ENCODE measurements at regions not wholly inside any gene's neighbourhood (a gene's known extent, or its start where the extent isn't known, plus 50 kb on each side); places are given as distances from the start of the nearest gene placed in this dataset.

- H3K4me1 ChIP-seq (ENCODE audit: control insufficient read depth, insufficient read depth, low read depth, low read length), result no peaks in the 10 kb centered on the region
- no peak overlapping the region for H4K91ac ChIP-seq (ENCODE audit: low read length)
- no peak for DNase-seq
- H2AFZ ChIP-seq (ENCODE audit: low read depth, low read length), result no peak overlapping the region
- no peak overlapping the region for H3K23ac ChIP-seq (ENCODE audit: low read length in 2 of 2)
- WGBS, result no CpG with 5 or more reads among the region's 1 CpG
- H3K27me3 ChIP-seq (ENCODE audit: control insufficient read depth in 1 of 2, insufficient read depth in 1 of 2, low read length in 2 of 2), result no peaks in the 10 kb centered on the region
- H3K9ac ChIP-seq (ENCODE audit: low read length), result no peak overlapping the region
- no peaks in the 10 kb centered on the region for H3K9me3 ChIP-seq (ENCODE audit: control insufficient read depth, low read length)
- H3K4me2 ChIP-seq (ENCODE audit: low read length, poor library complexity, severe bottlenecking), result no peak overlapping the region
- H2BK120ac ChIP-seq (ENCODE audit: low read depth, low read length), result no peak overlapping the region
- no peak overlapping the region for H3K4ac ChIP-seq (ENCODE audit: low read depth in 1 of 2, low read length in 2 of 2)
- no peak overlapping the region for H3K27ac ChIP-seq (ENCODE audit: low read length, poor library complexity, severe bottlenecking)
- no peak overlapping the region for H2BK15ac ChIP-seq (ENCODE audit: low read depth, poor library complexity, severe bottlenecking)
- H3K36me3 ChIP-seq (ENCODE audit: control insufficient read depth in 1 of 2, insufficient read depth in 2 of 2, low read depth in 1 of 2, low read length in 2 of 2), result no peaks in the 10 kb centered on the region
- no peak overlapping the region for H3K4me3 ChIP-seq (ENCODE audit: insufficient read depth in 1 of 2, low read depth in 1 of 2, low read length in 2 of 2)
- no peak overlapping the region for H3K14ac ChIP-seq (ENCODE audit: low read length in 2 of 2)
- H4K8ac ChIP-seq (ENCODE audit: low read length), result no peak overlapping the region
- H2BK5ac ChIP-seq (ENCODE audit: low read depth, low read length, poor library complexity, severe bottlenecking), result no peak overlapping the region
- no peak overlapping the region for H2AK5ac ChIP-seq (ENCODE audit: low read length, severe bottlenecking)
- H2BK12ac ChIP-seq (ENCODE audit: low read length in 2 of 2), result no peak overlapping the region
- H3K18ac ChIP-seq (ENCODE audit: low read depth in 1 of 2, low read length in 2 of 2), result no peak overlapping the region
- no peaks in the 10 kb centered on the region for H3K79me1 ChIP-seq (replicated peaks; ENCODE audit: low read length, poor library complexity, severe bottlenecking)
These were observed 398.9 kb downstream of the IGSF11 start for GRCh38 chr3:118635711-118636110.

GRCh38 chr3:118636841-118637240, 397.8 kb downstream of the IGSF11 start:
- no peak overlapping the region for H3K4ac ChIP-seq (ENCODE audit: low read depth in 1 of 2, low read length in 2 of 2)
- no peak overlapping the region for H2BK12ac ChIP-seq (ENCODE audit: low read length in 2 of 2)
- no peak overlapping the region for H3K23ac ChIP-seq (ENCODE audit: low read length in 2 of 2)
- 49% methylated on average over 3 of the region's 4 CpGs for WGBS
- H3K4me2 ChIP-seq (ENCODE audit: low read length, poor library complexity, severe bottlenecking), result no peak overlapping the region
- no peak overlapping the region for H2AK5ac ChIP-seq (ENCODE audit: low read length, severe bottlenecking)
- no peak overlapping the region for H3K9ac ChIP-seq (ENCODE audit: low read length)
- no peak overlapping the region for H2BK15ac ChIP-seq (ENCODE audit: low read depth, poor library complexity, severe bottlenecking)
- no peak overlapping the region for H3K27ac ChIP-seq (ENCODE audit: low read length, poor library complexity, severe bottlenecking)
- no peaks in the 10 kb centered on the region for H3K27me3 ChIP-seq (ENCODE audit: control insufficient read depth in 1 of 2, insufficient read depth in 1 of 2, low read length in 2 of 2)
- H3K79me1 ChIP-seq (replicated peaks; ENCODE audit: low read length, poor library complexity, severe bottlenecking), result no peaks in the 10 kb centered on the region
- H3K18ac ChIP-seq (ENCODE audit: low read depth in 1 of 2, low read length in 2 of 2), result no peak overlapping the region
- H2BK120ac ChIP-seq (ENCODE audit: low read depth, low read length), result no peak overlapping the region
- H3K4me1 ChIP-seq (ENCODE audit: control insufficient read depth, insufficient read depth, low read depth, low read length), result peaks cover 2% of the 10 kb centered on the region
- H2AFZ ChIP-seq (ENCODE audit: low read depth, low read length), result no peak overlapping the region
- no peak overlapping the region for H3K14ac ChIP-seq (ENCODE audit: low read length in 2 of 2)
- no peak for DNase-seq
- H4K8ac ChIP-seq (ENCODE audit: low read length), result no peak overlapping the region
- no peaks in the 10 kb centered on the region for H3K9me3 ChIP-seq (ENCODE audit: control insufficient read depth, low read length)
- no peak overlapping the region for H2BK5ac ChIP-seq (ENCODE audit: low read depth, low read length, poor library complexity, severe bottlenecking)
- H3K36me3 ChIP-seq (ENCODE audit: control insufficient read depth in 1 of 2, insufficient read depth in 2 of 2, low read depth in 1 of 2, low read length in 2 of 2), result no peaks in the 10 kb centered on the region
- H4K91ac ChIP-seq (ENCODE audit: low read length), result no peak overlapping the region
- no peak overlapping the region for H3K4me3 ChIP-seq (ENCODE audit: insufficient read depth in 1 of 2, low read depth in 1 of 2, low read length in 2 of 2)

GRCh38 chr3:118637846-118638245, 396.8 kb downstream of the IGSF11 start:
- Histone ChIP-seq H3K4ac (ENCODE audit: low read depth in 1 of 2, low read length in 2 of 2) (no peak overlapping the region), H2BK120ac (ENCODE audit: low read depth, low read length) (no peak overlapping the region), H2AFZ (ENCODE audit: low read depth, low read length) (no peak overlapping the region), H3K14ac (ENCODE audit: low read length in 2 of 2) (no peak overlapping the region), H2BK5ac (ENCODE audit: low read depth, low read length, poor library complexity, severe bottlenecking) (no peak overlapping the region), H3K36me3 (ENCODE audit: control insufficient read depth in 1 of 2, insufficient read depth in 2 of 2, low read depth in 1 of 2, low read length in 2 of 2) (no peaks in the 10 kb centered on the region), H3K27ac (ENCODE audit: low read length, poor library complexity, severe bottlenecking) (no peak overlapping the region), H4K8ac (ENCODE audit: low read length) (no peak overlapping the region), H3K79me1 (replicated peaks; ENCODE audit: low read length, poor library complexity, severe bottlenecking) (no peaks in the 10 kb centered on the region), H3K4me3 (ENCODE audit: insufficient read depth in 1 of 2, low read depth in 1 of 2, low read length in 2 of 2) (no peak overlapping the region), H2BK15ac (ENCODE audit: low read depth, poor library complexity, severe bottlenecking) (no peak overlapping the region), H3K23ac (ENCODE audit: low read length in 2 of 2) (no peak overlapping the region), H3K4me2 (ENCODE audit: low read length, poor library complexity, severe bottlenecking) (no peak overlapping the region), H2AK5ac (ENCODE audit: low read length, severe bottlenecking) (no peak overlapping the region), H3K4me1 (ENCODE audit: control insufficient read depth, insufficient read depth, low read depth, low read length) (peaks cover 2% of the 10 kb centered on the region), H3K9me3 (ENCODE audit: control insufficient read depth, low read length) (no peaks in the 10 kb centered on the region), H3K27me3 (ENCODE audit: control insufficient read depth in 1 of 2, insufficient read depth in 1 of 2, low read length in 2 of 2) (no peaks in the 10 kb centered on the region), H4K91ac (ENCODE audit: low read length) (no peak overlapping the region), H3K9ac (ENCODE audit: low read length) (no peak overlapping the region), H2BK12ac (ENCODE audit: low read length in 2 of 2) (no peak overlapping the region), H3K18ac (ENCODE audit: low read depth in 1 of 2, low read length in 2 of 2) (no peak overlapping the region)
- WGBS, result 82% methylated on average over 9 of the region's 9 CpGs
- no peak for DNase-seq

GRCh38 chr3:118641608-118642007, 393.0 kb downstream of the IGSF11 start:
- Histone ChIP-seq H3K23ac (ENCODE audit: low read length in 2 of 2) (no peak overlapping the region), H3K9me3 (ENCODE audit: control insufficient read depth, low read length) (no peaks in the 10 kb centered on the region), H3K27me3 (ENCODE audit: control insufficient read depth in 1 of 2, insufficient read depth in 1 of 2, low read length in 2 of 2) (peaks cover 0 to 4% of the 10 kb centered on the region in 2 experiments), H3K4ac (ENCODE audit: low read depth in 1 of 2, low read length in 2 of 2) (no peak overlapping the region), H2AFZ (ENCODE audit: low read depth, low read length) (no peak overlapping the region), H3K18ac (ENCODE audit: low read depth in 1 of 2, low read length in 2 of 2) (no peak overlapping the region), H3K4me3 (ENCODE audit: insufficient read depth in 1 of 2, low read depth in 1 of 2, low read length in 2 of 2) (no peak overlapping the region), H3K36me3 (ENCODE audit: control insufficient read depth in 1 of 2, insufficient read depth in 2 of 2, low read depth in 1 of 2, low read length in 2 of 2) (no peaks in the 10 kb centered on the region), H2BK12ac (ENCODE audit: low read length in 2 of 2) (no peak overlapping the region), H3K4me1 (ENCODE audit: control insufficient read depth, insufficient read depth, low read depth, low read length) (peaks cover 2% of the 10 kb centered on the region), H3K9ac (ENCODE audit: low read length) (no peak overlapping the region), H2BK120ac (ENCODE audit: low read depth, low read length) (no peak overlapping the region), H3K79me1 (replicated peaks; ENCODE audit: low read length, poor library complexity, severe bottlenecking) (no peaks in the 10 kb centered on the region), H4K91ac (ENCODE audit: low read length) (no peak overlapping the region), H4K8ac (ENCODE audit: low read length) (no peak overlapping the region), H3K4me2 (ENCODE audit: low read length, poor library complexity, severe bottlenecking) (no peak overlapping the region), H3K27ac (ENCODE audit: low read length, poor library complexity, severe bottlenecking) (no peak overlapping the region), H2BK15ac (ENCODE audit: low read depth, poor library complexity, severe bottlenecking) (no peak overlapping the region), H3K14ac (ENCODE audit: low read length in 2 of 2) (no peak overlapping the region), H2AK5ac (ENCODE audit: low read length, severe bottlenecking) (no peak overlapping the region), H2BK5ac (ENCODE audit: low read depth, low read length, poor library complexity, severe bottlenecking) (no peak overlapping the region)
- 31% methylated on average over 3 of the region's 4 CpGs for WGBS
- DNase-seq, result no peak

All from mesenchymal stem cell (in vitro differentiated cells and primary cell).